Neural cell (in vitro differentiated cells): ENCODE measurements at regions not wholly inside any gene's neighbourhood (a gene's known extent, or its start where the extent isn't known, plus 50 kb on each side); places are given as distances from the start of the nearest gene placed in this dataset.

ENCODE experiments used
- H2AFZ ChIP-seq: fragments of 200-600, 300-800 bp; sonication (generic), shearing (Covaris generic); 2 replicates; pipeline ENCODE4 v1.6.0; 2014; ENCODE audit warnings: low read depth, mild to moderate bottlenecking, antibody characterized with exemption, low read length, moderate library complexity
- H3F3A ChIP-seq: fragments of 200-600 bp; shearing (Covaris generic); 2 replicates; pipeline ENCODE4 v1.6.1; 2016; ENCODE audit warnings: mild to moderate bottlenecking, moderate library complexity, mixed read lengths, antibody characterized with exemption, low read length; ENCODE audit not compliant: insufficient read depth, poor library complexity, severe bottlenecking
- H3K27ac ChIP-seq: fragments of 200-600, 300-800 bp; sonication (generic), shearing (Covaris generic); 2 replicates; pipeline ENCODE4 v1.5.1; 2014; ENCODE audit warnings: mild to moderate bottlenecking, low read length, moderate library complexity
- H3K27me3 ChIP-seq: fragments of 300-800, 200-600 bp; sonication (generic), shearing (Covaris generic); 2 replicates; pipeline ENCODE4 v1.6.0; 2014; ENCODE audit warnings: mild to moderate bottlenecking, low read depth, low read length, moderate library complexity; ENCODE audit not compliant: insufficient read depth
- H3K36me3 ChIP-seq: fragments of 300-800, 200-600 bp; sonication (generic), shearing (Covaris generic); 2 replicates; pipeline ENCODE4 v1.5.1; 2014; ENCODE audit warnings: mild to moderate bottlenecking, antibody characterized with exemption, low read length, moderate library complexity; ENCODE audit not compliant: insufficient read depth
- H3K4me2 ChIP-seq: fragments of 300-800, 200-600 bp; sonication (generic), shearing (Covaris generic); 2 replicates; pipeline ENCODE4 v1.6.0; 2014; ENCODE audit warnings: mild to moderate bottlenecking, low read length
- H3K4me3 ChIP-seq: fragments of 300-800, 200-600 bp; sonication (generic), shearing (Covaris generic); 2 replicates; pipeline ENCODE4 v1.5.1; 2014; ENCODE audit warnings: mild to moderate bottlenecking, low read length, moderate library complexity
- H3K79me2 ChIP-seq: fragments of 200-600 bp; shearing (Covaris generic); replicated peaks from 2 replicates; pipeline ENCODE4 v1.6.0; 2014; ENCODE audit warnings: mild to moderate bottlenecking, low read length, moderate library complexity; ENCODE audit not compliant: insufficient read depth
- H3K9ac ChIP-seq: fragments of 300-800, 200-600 bp; sonication (generic), shearing (Covaris generic); 2 replicates; pipeline ENCODE4 v1.6.1; 2016; ENCODE audit warnings: mild to moderate bottlenecking, low read length, mixed read lengths
- H3K9me2 ChIP-seq: fragments of 200-600 bp; shearing (Covaris generic); 2 replicates; pipeline ENCODE4 v1.6.1; 2016; ENCODE audit warnings: mild to moderate bottlenecking, low read length, mixed read lengths; ENCODE audit not compliant: insufficient read depth
- H3K9me3 ChIP-seq: fragments of 200-600, 300-800 bp; sonication (generic), shearing (Covaris generic); 2 replicates; pipeline ENCODE4 v1.6.1; 2016; ENCODE audit warnings: mild to moderate bottlenecking, mixed run types, low read length, moderate library complexity, mixed read lengths
- H4K20me1 ChIP-seq: fragments of 200-600 bp; shearing (Covaris generic); 2 replicates; pipeline ENCODE4 v1.6.1; 2016; ENCODE audit warnings: mild to moderate bottlenecking, mixed run types; ENCODE audit not compliant: insufficient read depth
- CTCF ChIP-seq: fragments of 450-650 bp; IDR thresholded peaks from 2 replicates; pipeline ENCODE4 v1.5.1; 2014; ENCODE audit warnings: antibody characterized with exemption, mild to moderate bottlenecking, moderate library complexity; ENCODE audit not compliant: poor library complexity, severe bottlenecking
- EP300 ChIP-seq: fragments of 450-650 bp; conservative IDR thresholded peaks from 2 replicates; pipeline ENCODE4 v1.6.1; 2014; ENCODE audit warnings: antibody characterized with exemption, mild to moderate bottlenecking, moderate library complexity; ENCODE audit not compliant: poor library complexity, severe bottlenecking
- EZH2 ChIP-seq: fragments of 200-600, 300-800 bp; shearing (Covaris generic), sonication (generic); IDR thresholded peaks from 2 replicates; pipeline ENCODE4 v1.6.1; 2014; ENCODE audit warnings: antibody characterized with exemption, low read length, borderline replicate concordance, mild to moderate bottlenecking; ENCODE audit not compliant: insufficient read depth, poor library complexity, severe bottlenecking
- MXI1 ChIP-seq: fragments of 450-650 bp; conservative IDR thresholded peaks from 2 replicates; pipeline ENCODE4 v1.6.1; 2014; ENCODE audit warnings: antibody characterized with exemption, mild to moderate bottlenecking; ENCODE audit not compliant: poor library complexity, severe bottlenecking
- POLR2AphosphoS5 ChIP-seq: IDR thresholded peaks from 2 replicates; pipeline ENCODE4 v1.6.1; 2012
- RAD21 ChIP-seq: fragments of 450-650 bp; conservative IDR thresholded peaks from 2 replicates; pipeline ENCODE4 v1.6.1; 2014; ENCODE audit warnings: antibody characterized with exemption, mild to moderate bottlenecking, moderate library complexity
- SMC3 ChIP-seq: fragments of 450-650 bp; conservative IDR thresholded peaks from 2 replicates; pipeline ENCODE4 v1.6.1; 2014; ENCODE audit warnings: antibody characterized with exemption, mild to moderate bottlenecking, moderate library complexity; ENCODE audit not compliant: poor library complexity
- TAF1 ChIP-seq: IDR thresholded peaks from 2 replicates; pipeline ENCODE4 v1.6.1; 2012; ENCODE audit warnings: low read depth
- TF ChIP-seq, protein P1 (sequence below): IDR thresholded peaks from 2 replicates; pipeline ENCODE4 v1.6.1; 2012; ENCODE audit warnings: borderline replicate concordance

GRCh38 chr11:134569195-134569594 lies 157.2 kb upstream of the B3GAT1 start:
- H3K4me2 ChIP-seq, result no peak overlapping the region
- H3K9me2 ChIP-seq, result no peaks in the 10 kb centered on the region
- no peaks in the 10 kb centered on the region for H3F3A ChIP-seq
- TF ChIP-seq SMC3 (no peak), RAD21 (no peak), EZH2 (no peak), EP300 (no peak), CTCF (no peak), MXI1 (no peak), TAF1 (no peak), POLR2AphosphoS5 (no peak)
- TF ChIP-seq, protein P1, sequence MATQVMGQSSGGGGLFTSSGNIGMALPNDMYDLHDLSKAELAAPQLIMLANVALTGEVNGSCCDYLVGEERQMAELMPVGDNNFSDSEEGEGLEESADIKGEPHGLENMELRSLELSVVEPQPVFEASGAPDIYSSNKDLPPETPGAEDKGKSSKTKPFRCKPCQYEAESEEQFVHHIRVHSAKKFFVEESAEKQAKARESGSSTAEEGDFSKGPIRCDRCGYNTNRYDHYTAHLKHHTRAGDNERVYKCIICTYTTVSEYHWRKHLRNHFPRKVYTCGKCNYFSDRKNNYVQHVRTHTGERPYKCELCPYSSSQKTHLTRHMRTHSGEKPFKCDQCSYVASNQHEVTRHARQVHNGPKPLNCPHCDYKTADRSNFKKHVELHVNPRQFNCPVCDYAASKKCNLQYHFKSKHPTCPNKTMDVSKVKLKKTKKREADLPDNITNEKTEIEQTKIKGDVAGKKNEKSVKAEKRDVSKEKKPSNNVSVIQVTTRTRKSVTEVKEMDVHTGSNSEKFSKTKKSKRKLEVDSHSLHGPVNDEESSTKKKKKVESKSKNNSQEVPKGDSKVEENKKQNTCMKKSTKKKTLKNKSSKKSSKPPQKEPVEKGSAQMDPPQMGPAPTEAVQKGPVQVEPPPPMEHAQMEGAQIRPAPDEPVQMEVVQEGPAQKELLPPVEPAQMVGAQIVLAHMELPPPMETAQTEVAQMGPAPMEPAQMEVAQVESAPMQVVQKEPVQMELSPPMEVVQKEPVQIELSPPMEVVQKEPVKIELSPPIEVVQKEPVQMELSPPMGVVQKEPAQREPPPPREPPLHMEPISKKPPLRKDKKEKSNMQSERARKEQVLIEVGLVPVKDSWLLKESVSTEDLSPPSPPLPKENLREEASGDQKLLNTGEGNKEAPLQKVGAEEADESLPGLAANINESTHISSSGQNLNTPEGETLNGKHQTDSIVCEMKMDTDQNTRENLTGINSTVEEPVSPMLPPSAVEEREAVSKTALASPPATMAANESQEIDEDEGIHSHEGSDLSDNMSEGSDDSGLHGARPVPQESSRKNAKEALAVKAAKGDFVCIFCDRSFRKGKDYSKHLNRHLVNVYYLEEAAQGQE, result no peak
- H2AFZ ChIP-seq, result no peak overlapping the region
- no peaks in the 10 kb centered on the region for H3K36me3 ChIP-seq
- H3K4me3 ChIP-seq, result no peak overlapping the region
- no peaks in the 10 kb centered on the region for H3K9me3 ChIP-seq
- H3K9ac ChIP-seq, result no peak overlapping the region
- H3K79me2 ChIP-seq, result no peaks in the 10 kb centered on the region
- no peak overlapping the region for H3K27ac ChIP-seq
- no peaks in the 10 kb centered on the region for H3K27me3 ChIP-seq
- H4K20me1 ChIP-seq, result no peaks in the 10 kb centered on the region

- Histone ChIP-seq H3K27me3 (no peaks in the 10 kb centered on the region), H3K36me3 (no peaks in the 10 kb centered on the region), H3K27ac (no peak overlapping the region), H3K4me3 (no peak overlapping the region), H2AFZ (no peak overlapping the region), H3K4me2 (no peak overlapping the region), H4K20me1 (no peaks in the 10 kb centered on the region), H3K9ac (no peak overlapping the region), H3K9me3 (no peaks in the 10 kb centered on the region), H3K9me2 (no peaks in the 10 kb centered on the region), H3K79me2 (no peaks in the 10 kb centered on the region), H3F3A (no peaks in the 10 kb centered on the region)
- no peak for TF ChIP-seq SMC3
- no peak for TF ChIP-seq EP300
- TF ChIP-seq, protein P1, result no peak
- TF ChIP-seq EZH2, result no peak
- TF ChIP-seq RAD21, result no peak
- no peak for TF ChIP-seq TAF1
- no peak for TF ChIP-seq POLR2AphosphoS5
- TF ChIP-seq CTCF, result no peak
- TF ChIP-seq MXI1, result no peak
Measured at GRCh38 chr11:134566311-134566710, 154.3 kb upstream of the B3GAT1 start.
